ENCODE measurements at regions not wholly inside any gene's neighbourhood (a gene's known extent, or its start where the extent isn't known, plus 50 kb on each side); places are given as distances from the start of the nearest gene placed in this dataset.

DNA sequence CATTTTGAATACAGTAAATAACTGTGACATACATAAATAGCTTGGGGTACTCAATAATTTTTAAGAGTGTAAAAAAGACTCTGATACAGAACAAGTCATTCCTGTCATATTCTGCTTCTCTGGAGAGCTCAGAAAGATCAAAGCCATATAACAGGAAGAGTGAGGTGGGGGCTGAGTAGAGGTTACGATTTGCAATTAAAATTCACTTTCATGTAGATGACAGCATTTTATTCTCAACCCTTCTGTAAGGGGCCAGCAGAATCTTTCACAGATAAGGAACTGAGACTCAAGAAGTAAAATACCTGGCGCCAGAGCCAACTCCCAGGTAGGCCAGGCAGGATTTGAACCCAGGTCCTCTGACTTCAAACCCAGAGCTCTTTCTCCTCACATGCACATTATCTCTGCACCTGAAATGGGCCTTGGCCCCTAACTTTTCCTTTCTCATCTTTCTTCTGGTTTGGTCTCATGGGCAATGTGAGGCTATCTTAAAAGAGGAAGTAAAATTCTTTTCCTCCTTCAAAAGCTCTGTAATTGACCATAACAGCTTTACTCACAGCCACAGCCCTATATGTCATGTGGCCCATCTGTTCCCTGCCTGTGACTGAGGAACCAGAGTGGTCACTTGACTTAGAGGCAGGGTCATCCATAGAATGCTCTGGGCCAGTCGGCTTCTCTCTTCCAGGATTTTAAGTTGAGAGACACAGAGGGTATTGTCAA, 80.9 kb upstream of the SYT6 start:
- TF ChIP-seq CTCF (IDR thresholded peaks at IDR 0.05) (no peak), ZFX (IDR thresholded peaks at IDR 0.05; ENCODE audit: borderline replicate concordance) (no peak)

All from 22Rv1 (cell line).